Endothelial cell of umbilical vein (primary cell): ENCODE measurements at regions not wholly inside any gene's neighbourhood (a gene's known extent, or its start where the extent isn't known, plus 50 kb on each side); places are given as distances from the start of the nearest gene placed in this dataset.

Experiments
- BruUV-seq: library from RNA; stranded (reverse); fragments of 400-500 nt; replicated peaks from 2 replicates; lab custom pipeline; 2021; lab: Mats Ljungman, UMichigan
- CTCF ChIA-PET: fragments of 300-600, 350-600 bp; sonication (Branson Sonifier 250); formaldehyde crosslinking; loops from one replicate; lab custom pipeline; 2021; ENCODE audit warnings: antibody characterized with exemption, inconsistent platforms; lab: Charles Lee
- POLR2A ChIA-PET: fragments of 300-600, 350-600 bp; sonication (Branson Sonifier 250); formaldehyde crosslinking; loops from one replicate; lab custom pipeline; 2021; ENCODE audit warnings: antibody characterized with exemption, inconsistent platforms; lab: Charles Lee
- DNase-seq: peaks from one replicate; pipeline ENCODE4 v3.0.0-alpha.2; 2011; ENCODE audit warnings: low read depth, low spot score
- FAIRE-seq: peaks from 2 replicates; lab custom pipeline; 2011; peaks lifted over from hg19 to GRCh38; lab: Jason Lieb, UNC
- H2AFZ ChIP-seq: 2 replicates; pipeline ENCODE4 v1.6.0; 2012; ENCODE audit warnings: low read depth, low read length, control low read depth, inconsistent platforms
- H3K27ac ChIP-seq: 2 replicates; pipeline ENCODE4 v1.5.1; 2011; ENCODE audit warnings: low read depth, mild to moderate bottlenecking, control low read depth, low read length, moderate library complexity; ENCODE audit not compliant: insufficient read depth
- H3K27me3 ChIP-seq, 2 experiments: 2 replicates each; pipeline versions ENCODE4 v1.6.0 to v1.6.1; 2011; ENCODE audit warnings: low read length in 2 of 2, mixed read lengths in 1 of 2; ENCODE audit not compliant: control insufficient read depth in 2 of 2, insufficient read depth in 2 of 2
- H3K36me3 ChIP-seq, 2 experiments: 2 replicates in 1 of 2; 3 replicates in 1 of 2; pipeline ENCODE4 v1.5.1; 2011; ENCODE audit warnings: low read length in 2 of 2, mild to moderate bottlenecking in 1 of 2, moderate library complexity in 1 of 2; ENCODE audit not compliant: control insufficient read depth in 2 of 2, insufficient read depth in 2 of 2; ENCODE audit errors: extremely low read depth in 1 of 2
- H3K4me1 ChIP-seq: 3 replicates; pipeline ENCODE4 v1.5.1; 2011; ENCODE audit warnings: mild to moderate bottlenecking, low read length; ENCODE audit not compliant: control insufficient read depth, insufficient read depth; ENCODE audit errors: extremely low read depth
- H3K4me2 ChIP-seq: 2 replicates; pipeline ENCODE4 v1.6.1; 2011; ENCODE audit warnings: low read length, control low read depth, mixed read lengths; ENCODE audit not compliant: insufficient read depth
- H3K4me3 ChIP-seq, 3 experiments: fragments of 200-600 bp in 1 of 3; sonication (generic), shearing (Covaris generic) in 1 of 3; replicated peaks in 1 of 3; 2 replicates each; pipeline ENCODE4 v1.5.1; 2011 to 2016; ENCODE audit warnings: control low read depth in 3 of 3, low read length in 3 of 3, mild to moderate bottlenecking in 2 of 3, inconsistent platforms in 1 of 3, low read depth in 1 of 3, moderate library complexity in 1 of 3; ENCODE audit not compliant: insufficient read depth in 1 of 3
- H3K79me2 ChIP-seq: 2 replicates; pipeline ENCODE4 v1.6.0; 2012; ENCODE audit warnings: low read length, inconsistent platforms; ENCODE audit not compliant: control insufficient read depth, insufficient read depth
- H3K9ac ChIP-seq: replicated peaks from 2 replicates; pipeline ENCODE3; 2011; ENCODE audit warnings: low read length, control low read depth; ENCODE audit not compliant: insufficient read depth; ENCODE audit errors: extremely low read depth
- H3K9me1 ChIP-seq: replicated peaks from 3 replicates; pipeline ENCODE4 v1.6.0; 2011; ENCODE audit warnings: mild to moderate bottlenecking, low read length; ENCODE audit not compliant: control insufficient read depth, insufficient read depth; ENCODE audit errors: extremely low read depth
- H3K9me3 ChIP-seq: replicated peaks from 2 replicates; pipeline ENCODE4 v1.5.1; 2012; ENCODE audit warnings: low read length, inconsistent platforms; ENCODE audit not compliant: control insufficient read depth, insufficient read depth
- H4K20me1 ChIP-seq: replicated peaks from 2 replicates; pipeline ENCODE3; 2011; ENCODE audit warnings: mild to moderate bottlenecking, low read length; ENCODE audit not compliant: control insufficient read depth, insufficient read depth; ENCODE audit errors: extremely low read depth
- EZH2 ChIP-seq: IDR thresholded peaks from 2 replicates; pipeline ENCODE4 v1.6.1; 2012; ENCODE audit warnings: borderline replicate concordance, low read depth, mild to moderate bottlenecking, moderate library complexity, low read length, inconsistent platforms; ENCODE audit not compliant: severe bottlenecking
- FOS ChIP-seq: IDR thresholded peaks from 2 replicates; pipeline ENCODE4 v1.6.1; 2011; ENCODE audit warnings: mild to moderate bottlenecking, low read length, moderate library complexity, borderline replicate concordance; ENCODE audit not compliant: insufficient read depth
- GATA2 ChIP-seq: IDR thresholded peaks from 2 replicates; pipeline ENCODE4 v1.7.0; 2011; ENCODE audit warnings: low read depth, mild to moderate bottlenecking, moderate library complexity, mixed read lengths, low read length; ENCODE audit not compliant: insufficient read length, insufficient read depth
- JUN ChIP-seq: IDR thresholded peaks from 2 replicates; pipeline ENCODE4 v1.6.1; 2011; ENCODE audit warnings: borderline replicate concordance, low read depth; ENCODE audit not compliant: insufficient read length, insufficient read depth
- MAX ChIP-seq: IDR thresholded peaks from 2 replicates; pipeline ENCODE4 v1.6.1; 2011; ENCODE audit not compliant: insufficient read depth, insufficient read length
- MYC ChIP-seq: IDR thresholded peaks from one replicate; pipeline ENCODE4 v1.6.1; 2011; ENCODE audit warnings: mild to moderate bottlenecking, low read depth, low read length
- POLR2A ChIP-seq: IDR thresholded peaks from 2 replicates; pipeline ENCODE4 v1.6.1; 2012; ENCODE audit warnings: low read depth, mild to moderate bottlenecking, control low read depth, low read length
- POLR2AphosphoS5 ChIP-seq: IDR thresholded peaks from 2 replicates; pipeline ENCODE4 v1.6.1; 2012; ENCODE audit warnings: low read depth, mild to moderate bottlenecking, control low read depth, low read length, moderate library complexity; ENCODE audit not compliant: insufficient read depth
- dilution Hi-C: fragments of 300-500 bp; cut with MboI; formaldehyde crosslinking; loops from one replicate; pipeline ENCODE4 v1.15.0; 2019; ENCODE audit warnings: low sequenced_read_pairs; ENCODE audit not compliant: extremely low pct_ligation_motif_present
- intact Hi-C: fragments of 100-400 bp; cut with micrococcal nuclease; formaldehyde crosslinking; loops from one replicate; pipeline ENCODE4 v1.10.0; 2022
- TF ChIP-seq, protein P1 (sequence below), 2 donors: IDR thresholded peaks; 1 replicate in 1 of 2; 2 replicates in 1 of 2; pipeline ENCODE4 v1.5.1; 2011; ENCODE audit warnings: low read length in 2 of 2, mild to moderate bottlenecking in 2 of 2, moderate library complexity in 2 of 2, control low read depth in 1 of 2, inconsistent platforms in 1 of 2, low read depth in 1 of 2; ENCODE audit not compliant: insufficient read depth in 1 of 2; ENCODE audit errors: extremely low read depth in 1 of 2

DNA sequence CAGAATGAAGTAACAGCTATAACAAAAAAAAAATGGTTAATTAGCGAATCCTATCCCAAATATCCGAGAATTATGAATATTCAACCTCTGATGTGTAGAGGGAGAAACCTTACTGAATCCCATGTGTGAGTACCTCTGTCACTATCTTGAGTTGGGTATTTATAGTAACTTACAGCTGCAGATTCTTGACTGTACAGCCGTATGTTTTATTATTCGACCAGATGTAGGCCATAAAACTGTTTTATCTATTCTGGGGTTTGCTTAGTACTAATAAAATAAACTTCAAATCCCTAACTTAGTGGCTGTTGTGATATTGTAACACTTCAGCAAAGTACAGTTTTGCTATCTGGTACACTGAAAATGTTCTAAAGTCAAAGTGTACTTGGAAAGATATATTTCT, 120.0 kb downstream of the EFNB2 start:
- peaks cover 0 to 2% of the 10 kb centered on the region in 2 experiments for H3K27me3 ChIP-seq
- H3K4me2 ChIP-seq, result no peak overlapping the region
- H2AFZ ChIP-seq, result no peak overlapping the region
- TF ChIP-seq MYC (no peak), EZH2 (no peak)
- POLR2A ChIA-PET, result no interaction called here
- intact Hi-C loops, result no loop called here
- H3K9me3 ChIP-seq, result no peaks in the 10 kb centered on the region
- no peak overlapping the region for H3K27ac ChIP-seq
- no peaks in the 10 kb centered on the region for H3K79me2 ChIP-seq
- no TSS peak for BruUV-seq
- FAIRE-seq, result no peak
- no peaks in the 10 kb centered on the region for H3K4me1 ChIP-seq
- CTCF ChIA-PET, result interaction anchor here (0.8 to 1.5 kb wide), 4 partner anchors 9 to 42 kb away, joined by 3 read pairs; no protein-coding TSS in a partner anchor
- no peak overlapping the region for H3K4me3 ChIP-seq
- H3K9ac ChIP-seq, result no peak overlapping the region
- no peak for DNase-seq
- H3K36me3 ChIP-seq, result no peaks in the 10 kb centered on the region
- dilution Hi-C loops, result no loop called here
- no peaks in the 10 kb centered on the region for H4K20me1 ChIP-seq
- no peaks in the 10 kb centered on the region for H3K9me1 ChIP-seq

GRCh38 chr13:106407338-106407737, 128.1 kb downstream of the EFNB2 start:
- H3K79me2 ChIP-seq, result no peaks in the 10 kb centered on the region
- no peak overlapping the region for H3K9ac ChIP-seq
- no peaks in the 10 kb centered on the region for H3K36me3 ChIP-seq
- no peak overlapping the region for H3K4me3 ChIP-seq
- ChIA-PET CTCF (interaction anchor here (1.2 kb wide), 1 partner anchor 8 kb away, joined by 3 read pairs; no protein-coding TSS in a partner anchor), POLR2A (no interaction called here)
- no TSS peak for BruUV-seq
- no peaks in the 10 kb centered on the region for H3K27me3 ChIP-seq
- no peak overlapping the region for H3K4me2 ChIP-seq
- no peaks in the 10 kb centered on the region for H3K9me3 ChIP-seq
- dilution Hi-C loops (no loop called here), intact Hi-C loops (no loop called here)
- H4K20me1 ChIP-seq, result no peaks in the 10 kb centered on the region
- peaks cover 3% of the 10 kb centered on the region for H3K4me1 ChIP-seq
- no peak overlapping the region for H3K27ac ChIP-seq
- FAIRE-seq (no peak), DNase-seq (no peak)
- H2AFZ ChIP-seq, result no peak overlapping the region
- H3K9me1 ChIP-seq, result no peaks in the 10 kb centered on the region
- TF ChIP-seq POLR2AphosphoS5 (no peak), FOS (no peak), MYC (no peak), JUN (no peak), MAX (no peak), POLR2A (no peak), GATA2 (no peak), EZH2 (no peak)
- TF ChIP-seq, protein P1, sequence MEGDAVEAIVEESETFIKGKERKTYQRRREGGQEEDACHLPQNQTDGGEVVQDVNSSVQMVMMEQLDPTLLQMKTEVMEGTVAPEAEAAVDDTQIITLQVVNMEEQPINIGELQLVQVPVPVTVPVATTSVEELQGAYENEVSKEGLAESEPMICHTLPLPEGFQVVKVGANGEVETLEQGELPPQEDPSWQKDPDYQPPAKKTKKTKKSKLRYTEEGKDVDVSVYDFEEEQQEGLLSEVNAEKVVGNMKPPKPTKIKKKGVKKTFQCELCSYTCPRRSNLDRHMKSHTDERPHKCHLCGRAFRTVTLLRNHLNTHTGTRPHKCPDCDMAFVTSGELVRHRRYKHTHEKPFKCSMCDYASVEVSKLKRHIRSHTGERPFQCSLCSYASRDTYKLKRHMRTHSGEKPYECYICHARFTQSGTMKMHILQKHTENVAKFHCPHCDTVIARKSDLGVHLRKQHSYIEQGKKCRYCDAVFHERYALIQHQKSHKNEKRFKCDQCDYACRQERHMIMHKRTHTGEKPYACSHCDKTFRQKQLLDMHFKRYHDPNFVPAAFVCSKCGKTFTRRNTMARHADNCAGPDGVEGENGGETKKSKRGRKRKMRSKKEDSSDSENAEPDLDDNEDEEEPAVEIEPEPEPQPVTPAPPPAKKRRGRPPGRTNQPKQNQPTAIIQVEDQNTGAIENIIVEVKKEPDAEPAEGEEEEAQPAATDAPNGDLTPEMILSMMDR (IDR thresholded peaks at IDR 0.05; ENCODE audit: extremely low read depth in 1 of 2, insufficient read depth in 1 of 2, low read depth in 1 of 2, low read length in 2 of 2), result no peak
